ENCODE measurements at regions not wholly inside any gene's neighbourhood (a gene's known extent, or its start where the extent isn't known, plus 50 kb on each side); places are given as distances from the start of the nearest gene placed in this dataset.

DNA sequence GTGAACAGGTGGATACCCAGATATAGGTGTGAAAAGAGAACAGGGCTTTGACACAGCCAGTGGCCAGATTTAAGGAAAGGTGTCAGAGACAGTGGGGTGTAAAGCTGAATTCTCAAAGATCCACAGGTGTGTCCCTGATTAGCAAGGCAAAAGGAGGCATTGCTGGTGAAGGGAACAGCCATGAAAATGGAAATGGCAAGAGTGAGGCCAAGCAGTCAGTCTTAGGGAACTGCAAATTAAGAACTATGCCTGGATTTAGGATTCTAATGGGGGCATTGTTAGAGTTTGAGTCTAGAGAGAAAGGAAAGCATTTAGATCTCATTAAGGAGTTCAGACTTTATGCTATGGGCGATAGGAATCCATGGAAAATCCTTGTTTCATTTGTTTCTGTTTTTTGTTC, 789.2 kb downstream of the MAFB start:
- Histone ChIP-seq H3K4me1 (ENCODE audit: insufficient read depth, low read length, severe bottlenecking) (no peaks in the 10 kb centered on the region), H4K20me1 (ENCODE audit: insufficient read depth, low read length) (no peaks in the 10 kb centered on the region), H3K9ac (ENCODE audit: low read length) (no peak overlapping the region), H3K36me3 (ENCODE audit: insufficient read depth, low read length) (no peaks in the 10 kb centered on the region), H3K4me2 (ENCODE audit: low read length) (no peak overlapping the region), H3K27ac (ENCODE audit: low read depth, low read length, poor library complexity, severe bottlenecking) (no peak overlapping the region), H3K79me2 (ENCODE audit: insufficient read depth, low read length) (no peaks in the 10 kb centered on the region), H3K9me3 (ENCODE audit: low read length) (no peaks in the 10 kb centered on the region), H3K27me3 (ENCODE audit: insufficient read depth, low read length) (no peaks in the 10 kb centered on the region), H3K9me2 (ENCODE audit: low read depth, low read length) (no peaks in the 10 kb centered on the region), H2AFZ (ENCODE audit: low read length) (no peak overlapping the region), H3K4me3 (ENCODE audit: low read depth, low read length, poor library complexity, severe bottlenecking) (no peak overlapping the region), H3F3A (ENCODE audit: insufficient read depth, low read length) (no peaks in the 10 kb centered on the region)
- TF ChIP-seq, protein P1, sequence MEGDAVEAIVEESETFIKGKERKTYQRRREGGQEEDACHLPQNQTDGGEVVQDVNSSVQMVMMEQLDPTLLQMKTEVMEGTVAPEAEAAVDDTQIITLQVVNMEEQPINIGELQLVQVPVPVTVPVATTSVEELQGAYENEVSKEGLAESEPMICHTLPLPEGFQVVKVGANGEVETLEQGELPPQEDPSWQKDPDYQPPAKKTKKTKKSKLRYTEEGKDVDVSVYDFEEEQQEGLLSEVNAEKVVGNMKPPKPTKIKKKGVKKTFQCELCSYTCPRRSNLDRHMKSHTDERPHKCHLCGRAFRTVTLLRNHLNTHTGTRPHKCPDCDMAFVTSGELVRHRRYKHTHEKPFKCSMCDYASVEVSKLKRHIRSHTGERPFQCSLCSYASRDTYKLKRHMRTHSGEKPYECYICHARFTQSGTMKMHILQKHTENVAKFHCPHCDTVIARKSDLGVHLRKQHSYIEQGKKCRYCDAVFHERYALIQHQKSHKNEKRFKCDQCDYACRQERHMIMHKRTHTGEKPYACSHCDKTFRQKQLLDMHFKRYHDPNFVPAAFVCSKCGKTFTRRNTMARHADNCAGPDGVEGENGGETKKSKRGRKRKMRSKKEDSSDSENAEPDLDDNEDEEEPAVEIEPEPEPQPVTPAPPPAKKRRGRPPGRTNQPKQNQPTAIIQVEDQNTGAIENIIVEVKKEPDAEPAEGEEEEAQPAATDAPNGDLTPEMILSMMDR (IDR thresholded peaks at IDR 0.05; ENCODE audit: low read length) = no peak
- no peak for TF ChIP-seq EZH2 (IDR thresholded peaks at IDR 0.05; ENCODE audit: borderline replicate concordance, low read length)

DNA sequence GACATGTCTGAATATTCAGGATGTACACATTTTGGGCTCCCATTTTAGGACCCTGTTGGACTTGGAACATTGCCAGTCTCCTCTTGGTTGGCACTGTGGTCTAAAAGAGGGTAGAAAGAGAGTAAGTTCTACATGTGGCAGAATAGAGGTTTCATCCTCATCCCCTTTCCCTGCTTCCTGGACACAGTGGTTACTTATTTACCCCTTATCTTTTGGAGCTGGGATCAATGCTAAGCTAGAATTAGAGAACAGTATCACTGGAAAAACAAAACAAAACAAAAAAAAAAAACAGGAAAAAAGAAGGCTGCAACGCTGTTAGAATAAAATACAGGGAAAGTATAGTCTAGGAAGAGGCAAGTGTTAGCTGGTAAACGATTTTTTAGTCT, 790.6 kb downstream of the MAFB start:
- Histone ChIP-seq H3F3A (ENCODE audit: insufficient read depth, low read length) (no peaks in the 10 kb centered on the region), H3K9ac (ENCODE audit: low read length) (no peak overlapping the region), H3K27me3 (ENCODE audit: insufficient read depth, low read length) (no peaks in the 10 kb centered on the region), H3K4me3 (ENCODE audit: low read depth, low read length, poor library complexity, severe bottlenecking) (no peak overlapping the region), H3K4me2 (ENCODE audit: low read length) (no peak overlapping the region), H3K79me2 (ENCODE audit: insufficient read depth, low read length) (no peaks in the 10 kb centered on the region), H3K9me3 (ENCODE audit: low read length) (no peaks in the 10 kb centered on the region), H4K20me1 (ENCODE audit: insufficient read depth, low read length) (no peaks in the 10 kb centered on the region), H3K36me3 (ENCODE audit: insufficient read depth, low read length) (no peaks in the 10 kb centered on the region), H3K9me2 (ENCODE audit: low read depth, low read length) (no peaks in the 10 kb centered on the region), H2AFZ (ENCODE audit: low read length) (no peak overlapping the region), H3K27ac (ENCODE audit: low read depth, low read length, poor library complexity, severe bottlenecking) (no peak overlapping the region), H3K4me1 (ENCODE audit: insufficient read depth, low read length, severe bottlenecking) (no peaks in the 10 kb centered on the region)
- no peak for TF ChIP-seq EZH2 (IDR thresholded peaks at IDR 0.05; ENCODE audit: borderline replicate concordance, low read length)
- TF ChIP-seq, protein P1 (IDR thresholded peaks at IDR 0.05; ENCODE audit: low read length) = no peak

- Histone ChIP-seq H3F3A (ENCODE audit: insufficient read depth, low read length) (no peaks in the 10 kb centered on the region), H3K27me3 (ENCODE audit: insufficient read depth, low read length) (no peaks in the 10 kb centered on the region), H2AFZ (ENCODE audit: low read length) (no peak overlapping the region), H3K27ac (ENCODE audit: low read depth, low read length, poor library complexity, severe bottlenecking) (no peak overlapping the region), H3K79me2 (ENCODE audit: insufficient read depth, low read length) (no peaks in the 10 kb centered on the region), H3K4me1 (ENCODE audit: insufficient read depth, low read length, severe bottlenecking) (no peaks in the 10 kb centered on the region), H3K9me2 (ENCODE audit: low read depth, low read length) (no peaks in the 10 kb centered on the region), H4K20me1 (ENCODE audit: insufficient read depth, low read length) (no peaks in the 10 kb centered on the region), H3K4me2 (ENCODE audit: low read length) (no peak overlapping the region), H3K4me3 (ENCODE audit: low read depth, low read length, poor library complexity, severe bottlenecking) (no peak overlapping the region), H3K9me3 (ENCODE audit: low read length) (no peaks in the 10 kb centered on the region), H3K9ac (ENCODE audit: low read length) (no peak overlapping the region), H3K36me3 (ENCODE audit: insufficient read depth, low read length) (no peaks in the 10 kb centered on the region)
- TF ChIP-seq, protein P1 (IDR thresholded peaks at IDR 0.05; ENCODE audit: low read length) = no peak
- no peak for TF ChIP-seq EZH2 (IDR thresholded peaks at IDR 0.05; ENCODE audit: borderline replicate concordance, low read length)
Measured at GRCh38 chr20:39897781-39898466, 791.1 kb downstream of the MAFB start.
